Ovary (tissue), 7 donors: ENCODE measurements at regions not wholly inside any gene's neighbourhood (a gene's known extent, or its start where the extent isn't known, plus 50 kb on each side); places are given as distances from the start of the nearest gene placed in this dataset.

Experiments used
- DNase-seq, 5 donors: peaks; one replicate each; pipeline ENCODE4 v3.0.0-alpha.2; 2019 to 2020
- H3K27ac ChIP-seq, 2 donors: fragments of 200-600 bp; one replicate each; pipeline versions ENCODE4 v1.5.1 to v1.8.0; 2019 to 2022
- H3K27me3 ChIP-seq: fragments of 200-600 bp; one replicate; pipeline ENCODE4 v1.8.0; 2022
- H3K36me3 ChIP-seq: fragments of 200-600 bp; sonication (generic); one replicate; pipeline ENCODE4 v1.5.1; 2019
- H3K4me1 ChIP-seq: one replicate; pipeline ENCODE4 v1.8.1; 2013; ENCODE audit warnings: mild to moderate bottlenecking, moderate library complexity; ENCODE audit not compliant: insufficient read depth
- H3K4me3 ChIP-seq: fragments of 200-600 bp; sonication (generic); one replicate; pipeline ENCODE4 v1.5.1; 2017
- H3K9me3 ChIP-seq, 2 donors: fragments of 200-600 bp in 1 of 2; sonication (generic) in 1 of 2; one replicate each; pipeline versions ENCODE4 v1.5.1 to v1.8.1; 2013 to 2019; ENCODE audit warnings: mild to moderate bottlenecking in 1 of 2, moderate library complexity in 1 of 2
- CTCF ChIP-seq, 3 donors: fragments of 450-650 bp in 2 of 3; fragments of 200-600 bp in 1 of 3; IDR thresholded peaks; one replicate each; pipeline versions ENCODE4 v1.5.1 to v1.8.0; 2016 to 2022; ENCODE audit warnings: antibody characterized with exemption in 3 of 3, mild to moderate bottlenecking in 1 of 3
- EP300 ChIP-seq: sonication (generic); formaldehyde crosslinking; IDR thresholded peaks from one replicate; pipeline ENCODE4 v1.6.1; 2017; ENCODE audit warnings: antibody characterized with exemption
- POLR2A ChIP-seq: fragments of 450-650 bp; IDR thresholded peaks from one replicate; pipeline ENCODE4 v1.6.1; 2017; ENCODE audit warnings: antibody characterized with exemption, mild to moderate bottlenecking, moderate library complexity
- WGBS, 3 donors: extraction: QIAGEN DNeasy Blood & Tissue Kit in 1 of 3; methylation state at CpG; one replicate each; pipeline versions ENCODE4 v1.1.5 to v1.1.7; 2013 to 2017; 5-methylcytosine and 5-hydroxymethylcytosine counted together
- intact Hi-C, 4 donors: fragments of 100-400 bp; cut with DNase I; formaldehyde crosslinking; loops; one replicate each; pipeline versions ENCODE4 v1.11.0 to v1.15.1; 2022 to 2023
- donor health status: DM: no; HTN: no; CAD: no; lungs with moderate emphysema.
- donor health status: DM: no; HTN: no; CAD: no.
- donor health status: Bipolar disorder and iron deficiency.
- donor health status: DM: no; HTN: no; CAD: no.
- donor health status: DM: yes; HTN: yes; CAD: no.

DNA sequence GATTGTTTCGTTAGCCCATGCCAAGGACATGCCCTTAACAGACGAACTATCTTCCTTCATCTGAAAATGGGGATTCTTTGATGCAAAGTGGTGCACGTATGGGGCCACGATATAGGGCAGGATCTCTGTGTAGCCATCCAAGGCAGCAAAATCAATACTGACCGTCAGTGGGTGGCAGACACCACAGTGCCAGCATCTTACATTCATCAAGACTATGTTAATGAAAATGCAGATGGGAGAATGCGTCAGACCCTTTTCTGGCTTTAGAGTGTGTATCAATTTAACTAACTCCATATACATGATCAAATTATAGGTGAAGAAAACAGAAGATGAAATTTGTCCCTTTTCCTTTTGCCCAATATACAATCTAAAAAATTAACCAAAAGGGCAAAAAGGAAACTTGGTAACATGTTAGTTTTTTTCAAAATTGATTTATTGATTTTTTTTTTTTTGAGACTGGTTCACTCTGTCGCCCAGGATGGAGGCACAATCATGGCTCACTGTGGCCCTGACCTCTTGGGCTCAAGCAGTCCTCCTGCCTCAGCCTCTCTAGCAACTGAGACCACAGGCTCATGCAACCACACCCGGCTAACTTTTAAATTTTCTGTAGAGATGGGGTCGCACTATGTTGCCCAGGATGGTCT, 169.2 kb upstream of the SPRY4 start:
- H3K9me3 ChIP-seq, result no peaks in the 10 kb centered on the region
- no peak overlapping the region for H3K4me3 ChIP-seq
- H3K4me1 ChIP-seq, result peaks cover 4% of the 10 kb centered on the region
- H3K36me3 ChIP-seq, result no peaks in the 10 kb centered on the region
- WGBS, 3 donors, result 86 to 92% (median 89%) methylated on average over 9 of the region's 9 CpGs
- TF ChIP-seq EP300, result no peak
- no peak for TF ChIP-seq POLR2A
- no peak for TF ChIP-seq CTCF (IDR thresholded peaks at IDR 0.05)
- H3K27ac ChIP-seq, result no peak overlapping the region
- H3K27me3 ChIP-seq, result no peaks in the 10 kb centered on the region
- intact Hi-C loops, result loop anchor here in 1 of 4 donors (5.0 kb wide), 1 partner anchor 52 kb away; no protein-coding TSS in a partner anchor
- DNase-seq, result no peak

DNA sequence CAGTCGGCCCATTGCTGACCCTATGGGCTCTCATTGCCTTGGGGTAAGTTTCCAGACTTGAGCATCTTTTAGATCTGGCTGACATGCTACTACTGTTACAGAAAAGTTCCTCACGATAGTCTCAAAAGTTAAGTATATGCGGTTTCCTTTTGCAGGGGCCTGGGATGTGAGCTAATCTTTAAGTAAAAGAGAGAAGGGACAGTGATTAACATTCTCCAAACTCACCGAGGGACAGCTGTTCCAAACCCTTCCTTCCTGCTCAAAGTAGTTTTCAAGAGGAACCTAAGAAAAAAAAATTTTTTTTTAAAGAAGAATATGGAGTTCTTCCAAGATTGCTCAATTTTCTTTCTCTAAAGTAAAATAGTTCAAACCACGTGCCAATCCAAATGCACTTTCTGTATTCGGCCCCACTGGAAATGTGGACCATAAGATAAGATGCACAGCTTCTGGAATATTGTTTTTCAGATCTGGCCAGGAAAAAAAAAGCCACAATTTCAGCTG, 168.0 kb upstream of the SPRY4 start:
- H3K36me3 ChIP-seq, result no peaks in the 10 kb centered on the region
- 1 to 3% (median 2%) methylated on average over 6 of the region's 6 CpGs for WGBS, 3 donors
- no peak overlapping the region for H3K4me3 ChIP-seq
- H3K27ac ChIP-seq, result peak overlapping the region in 1 of 2 donors; percentile 2
- TF ChIP-seq POLR2A (no peak), EP300 (no peak), CTCF (IDR thresholded peaks at IDR 0.05) (no peak)
- DNase-seq, result peak in 2 of 5 donors; percentile 14 to 24
- H3K4me1 ChIP-seq, result peaks cover 4% of the 10 kb centered on the region
- no peaks in the 10 kb centered on the region for H3K9me3 ChIP-seq
- intact Hi-C loops, result loop anchor here in 1 of 4 donors (5.0 kb wide), 1 partner anchor 51 kb away; no protein-coding TSS in a partner anchor
- H3K27me3 ChIP-seq, result no peaks in the 10 kb centered on the region

GRCh38 chr5:142491679-142492078, 166.9 kb upstream of the SPRY4 start:
- 65 to 79% (median 77%) methylated on average over 8 of the region's 8 CpGs for WGBS, 3 donors
- H3K27ac ChIP-seq, result no peak overlapping the region
- no peaks in the 10 kb centered on the region for H3K9me3 ChIP-seq
- DNase-seq, result no peak
- no peak for TF ChIP-seq EP300
- no peak for TF ChIP-seq POLR2A
- no peak for TF ChIP-seq CTCF (IDR thresholded peaks at IDR 0.05)
- no peak overlapping the region for H3K4me3 ChIP-seq
- H3K36me3 ChIP-seq, result no peaks in the 10 kb centered on the region
- H3K4me1 ChIP-seq, result peaks cover 4% of the 10 kb centered on the region
- intact Hi-C loops, result loop anchor here in 1 of 4 donors (5.0 kb wide), 1 partner anchor 49 kb away; no protein-coding TSS in a partner anchor
- no peaks in the 10 kb centered on the region for H3K27me3 ChIP-seq

DNA sequence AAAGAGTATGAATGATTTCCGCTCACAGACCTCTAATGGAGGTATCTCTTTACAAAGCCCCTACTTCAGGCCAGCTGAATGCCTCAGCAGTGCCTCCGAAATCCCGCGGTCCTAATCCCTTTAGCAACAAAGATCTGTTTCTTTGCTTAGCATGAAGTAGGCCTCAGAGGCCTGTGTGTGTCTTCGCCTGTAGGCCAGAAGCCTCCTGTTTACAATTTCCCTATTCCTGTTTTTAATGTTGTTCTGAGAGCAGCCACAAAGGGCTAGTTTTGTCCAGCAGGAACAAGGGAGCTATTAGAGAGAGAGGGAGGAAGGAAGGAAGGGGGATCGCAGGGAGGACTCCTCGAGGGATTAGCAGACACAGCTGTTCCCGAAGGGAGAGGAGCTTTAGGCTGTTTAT, 166.4 kb upstream of the SPRY4 start:
- no peak for DNase-seq
- H3K9me3 ChIP-seq, result no peaks in the 10 kb centered on the region
- TF ChIP-seq CTCF (IDR thresholded peaks at IDR 0.05) (no peak), EP300 (no peak)
- H3K4me1 ChIP-seq, result peaks cover 4% of the 10 kb centered on the region
- no peak overlapping the region for H3K4me3 ChIP-seq
- WGBS, 3 donors, result 60 to 65% (median 64%) methylated on average over 8 of the region's 8 CpGs
- no peaks in the 10 kb centered on the region for H3K27me3 ChIP-seq
- no peaks in the 10 kb centered on the region for H3K36me3 ChIP-seq
- no peak overlapping the region for H3K27ac ChIP-seq
- intact Hi-C loops, result loop anchor here in 1 of 4 donors (5.0 kb wide), 1 partner anchor 49 kb away; no protein-coding TSS in a partner anchor
